Breast epithelium (tissue), 3 donors: ENCODE measurements at regions not wholly inside any gene's neighbourhood (a gene's known extent, or its start where the extent isn't known, plus 50 kb on each side); places are given as distances from the start of the nearest gene placed in this dataset.

Experiments
- POLR2AphosphoS5 ChIP-seq, 3 donors: sonication (generic); formaldehyde crosslinking; IDR thresholded peaks; one replicate each; pipeline ENCODE4 v1.6.1; 2017; ENCODE audit warnings: antibody characterized with exemption in 3 of 3
- TF ChIP-seq, protein P1 (sequence below), 3 donors: fragments of 450-650 bp; IDR thresholded peaks; one replicate each; pipeline ENCODE4 v1.5.1; 2016 to 2017; ENCODE audit warnings: antibody characterized with exemption in 3 of 3, mild to moderate bottlenecking in 3 of 3, moderate library complexity in 3 of 3

DNA sequence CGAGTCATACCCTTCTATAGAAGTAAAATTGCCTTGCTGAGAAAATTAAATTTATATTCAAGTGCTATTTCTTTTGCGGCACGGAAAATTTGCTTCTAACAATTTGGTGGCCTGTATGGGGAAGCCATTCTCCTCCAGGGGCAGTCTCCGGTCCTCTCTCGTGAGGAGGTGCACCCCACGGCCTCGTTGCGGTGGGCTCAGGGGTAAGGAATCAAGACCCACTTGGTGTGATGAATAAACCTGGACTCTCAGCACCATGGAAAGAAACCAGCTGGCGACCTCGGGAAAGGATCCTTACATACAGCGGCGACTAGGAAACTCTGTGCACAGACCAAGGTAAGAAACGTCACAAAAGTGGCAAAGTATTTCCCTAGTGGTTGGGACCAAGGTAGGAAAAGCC lies 252.9 kb downstream of the DPY19L2 start:
- TF ChIP-seq, protein P1, sequence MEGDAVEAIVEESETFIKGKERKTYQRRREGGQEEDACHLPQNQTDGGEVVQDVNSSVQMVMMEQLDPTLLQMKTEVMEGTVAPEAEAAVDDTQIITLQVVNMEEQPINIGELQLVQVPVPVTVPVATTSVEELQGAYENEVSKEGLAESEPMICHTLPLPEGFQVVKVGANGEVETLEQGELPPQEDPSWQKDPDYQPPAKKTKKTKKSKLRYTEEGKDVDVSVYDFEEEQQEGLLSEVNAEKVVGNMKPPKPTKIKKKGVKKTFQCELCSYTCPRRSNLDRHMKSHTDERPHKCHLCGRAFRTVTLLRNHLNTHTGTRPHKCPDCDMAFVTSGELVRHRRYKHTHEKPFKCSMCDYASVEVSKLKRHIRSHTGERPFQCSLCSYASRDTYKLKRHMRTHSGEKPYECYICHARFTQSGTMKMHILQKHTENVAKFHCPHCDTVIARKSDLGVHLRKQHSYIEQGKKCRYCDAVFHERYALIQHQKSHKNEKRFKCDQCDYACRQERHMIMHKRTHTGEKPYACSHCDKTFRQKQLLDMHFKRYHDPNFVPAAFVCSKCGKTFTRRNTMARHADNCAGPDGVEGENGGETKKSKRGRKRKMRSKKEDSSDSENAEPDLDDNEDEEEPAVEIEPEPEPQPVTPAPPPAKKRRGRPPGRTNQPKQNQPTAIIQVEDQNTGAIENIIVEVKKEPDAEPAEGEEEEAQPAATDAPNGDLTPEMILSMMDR (IDR thresholded peaks at IDR 0.05), result no peak
- no peak for TF ChIP-seq POLR2AphosphoS5 (IDR thresholded peaks at IDR 0.05)
